ENCODE measurements at regions not wholly inside any gene's neighbourhood (a gene's known extent, or its start where the extent isn't known, plus 50 kb on each side); places are given as distances from the start of the nearest gene placed in this dataset.

DNA sequence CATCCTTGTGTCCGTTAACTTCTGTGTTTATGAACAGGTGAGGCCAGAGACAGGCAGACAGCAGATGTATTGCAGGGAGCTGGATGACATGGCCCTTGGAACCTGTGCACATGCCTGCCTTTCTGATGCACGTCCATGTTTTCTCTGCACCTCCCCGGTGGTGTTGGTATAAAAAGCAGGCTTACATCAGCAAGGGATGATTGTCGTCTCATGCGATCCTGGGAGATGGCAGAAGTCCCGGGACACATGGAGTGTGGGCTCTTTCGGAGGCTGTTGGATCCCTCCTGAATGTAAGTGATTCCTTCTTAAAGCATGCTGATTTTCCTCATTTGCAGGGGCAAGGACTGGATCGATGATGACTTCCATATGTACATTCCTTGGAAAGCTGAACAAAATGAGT, 134.8 kb downstream of the SNRPN start:
- peak; percentile 49 to 58 for DNase-seq (ENCODE audit: extremely low spot score in 2 of 2)
- H3K27me3 ChIP-seq: no peaks in the 10 kb centered on the region
- TF ChIP-seq, protein P1, sequence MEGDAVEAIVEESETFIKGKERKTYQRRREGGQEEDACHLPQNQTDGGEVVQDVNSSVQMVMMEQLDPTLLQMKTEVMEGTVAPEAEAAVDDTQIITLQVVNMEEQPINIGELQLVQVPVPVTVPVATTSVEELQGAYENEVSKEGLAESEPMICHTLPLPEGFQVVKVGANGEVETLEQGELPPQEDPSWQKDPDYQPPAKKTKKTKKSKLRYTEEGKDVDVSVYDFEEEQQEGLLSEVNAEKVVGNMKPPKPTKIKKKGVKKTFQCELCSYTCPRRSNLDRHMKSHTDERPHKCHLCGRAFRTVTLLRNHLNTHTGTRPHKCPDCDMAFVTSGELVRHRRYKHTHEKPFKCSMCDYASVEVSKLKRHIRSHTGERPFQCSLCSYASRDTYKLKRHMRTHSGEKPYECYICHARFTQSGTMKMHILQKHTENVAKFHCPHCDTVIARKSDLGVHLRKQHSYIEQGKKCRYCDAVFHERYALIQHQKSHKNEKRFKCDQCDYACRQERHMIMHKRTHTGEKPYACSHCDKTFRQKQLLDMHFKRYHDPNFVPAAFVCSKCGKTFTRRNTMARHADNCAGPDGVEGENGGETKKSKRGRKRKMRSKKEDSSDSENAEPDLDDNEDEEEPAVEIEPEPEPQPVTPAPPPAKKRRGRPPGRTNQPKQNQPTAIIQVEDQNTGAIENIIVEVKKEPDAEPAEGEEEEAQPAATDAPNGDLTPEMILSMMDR (IDR thresholded peaks at IDR 0.05): no peak
- TF ChIP-seq POLR2AphosphoS5 (IDR thresholded peaks at IDR 0.05; ENCODE audit: insufficient read depth in 1 of 2, low read depth in 1 of 2): no peak
- TF ChIP-seq POLR2A (IDR thresholded peaks at IDR 0.05): no peak
- no peak overlapping the region for H3K4me3 ChIP-seq
- intact Hi-C loops (cut with DNase I): no loop called here
- peaks cover 0 to 99% of the 10 kb centered on the region in 2 donors for H3K36me3 ChIP-seq
- H3K27ac ChIP-seq: no peak overlapping the region
- no peaks in the 10 kb centered on the region for H3K4me1 ChIP-seq
- peaks cover 42% of the 10 kb centered on the region for H3K9me3 ChIP-seq

DNA sequence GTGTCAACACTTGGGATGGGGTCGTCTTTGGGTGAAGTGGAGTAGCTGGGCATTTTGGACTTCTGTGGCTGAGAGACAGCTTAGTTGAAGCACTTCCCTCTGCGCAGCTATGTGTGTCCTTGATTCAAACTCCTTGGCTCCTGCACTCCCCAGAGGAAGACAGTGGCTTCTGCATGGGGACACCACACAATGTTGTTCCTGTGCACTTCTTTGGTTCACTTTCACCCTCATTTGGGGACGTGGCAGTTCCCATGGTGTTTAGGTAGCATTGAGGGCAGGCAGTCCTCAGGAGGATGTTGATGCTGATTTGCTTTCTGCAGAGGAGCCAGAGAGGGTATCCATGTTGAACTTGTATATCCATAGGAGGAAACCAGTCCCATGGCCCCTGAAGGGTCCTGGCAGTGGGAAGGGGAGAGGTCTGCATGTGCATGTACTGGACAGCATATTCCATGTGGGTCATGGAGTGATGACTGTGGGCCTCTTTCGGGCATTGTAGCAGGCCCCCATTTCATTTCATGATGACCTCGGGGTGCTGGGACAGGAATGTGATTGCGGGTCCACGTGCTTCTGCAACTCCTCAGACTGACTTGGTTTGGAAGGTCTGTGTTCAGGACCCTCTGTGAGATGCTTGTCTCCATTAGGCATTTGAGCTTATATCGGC, 135.4 kb downstream of the SNRPN start:
- Histone ChIP-seq H3K4me1 (no peaks in the 10 kb centered on the region), H3K27me3 (no peaks in the 10 kb centered on the region), H3K9me3 (peaks cover 36% of the 10 kb centered on the region), H3K27ac (no peak overlapping the region), H3K36me3 (peaks cover 0 to 94% of the 10 kb centered on the region in 2 donors), H3K4me3 (no peak overlapping the region)
- intact Hi-C loops (cut with DNase I): no loop called here
- no peak for TF ChIP-seq POLR2A (IDR thresholded peaks at IDR 0.05)
- TF ChIP-seq POLR2AphosphoS5 (IDR thresholded peaks at IDR 0.05; ENCODE audit: insufficient read depth in 1 of 2, low read depth in 1 of 2): no peak
- TF ChIP-seq, protein P1 (IDR thresholded peaks at IDR 0.05): no peak
- peak; percentile 61 to 77 for DNase-seq (ENCODE audit: extremely low spot score in 2 of 2)

DNA sequence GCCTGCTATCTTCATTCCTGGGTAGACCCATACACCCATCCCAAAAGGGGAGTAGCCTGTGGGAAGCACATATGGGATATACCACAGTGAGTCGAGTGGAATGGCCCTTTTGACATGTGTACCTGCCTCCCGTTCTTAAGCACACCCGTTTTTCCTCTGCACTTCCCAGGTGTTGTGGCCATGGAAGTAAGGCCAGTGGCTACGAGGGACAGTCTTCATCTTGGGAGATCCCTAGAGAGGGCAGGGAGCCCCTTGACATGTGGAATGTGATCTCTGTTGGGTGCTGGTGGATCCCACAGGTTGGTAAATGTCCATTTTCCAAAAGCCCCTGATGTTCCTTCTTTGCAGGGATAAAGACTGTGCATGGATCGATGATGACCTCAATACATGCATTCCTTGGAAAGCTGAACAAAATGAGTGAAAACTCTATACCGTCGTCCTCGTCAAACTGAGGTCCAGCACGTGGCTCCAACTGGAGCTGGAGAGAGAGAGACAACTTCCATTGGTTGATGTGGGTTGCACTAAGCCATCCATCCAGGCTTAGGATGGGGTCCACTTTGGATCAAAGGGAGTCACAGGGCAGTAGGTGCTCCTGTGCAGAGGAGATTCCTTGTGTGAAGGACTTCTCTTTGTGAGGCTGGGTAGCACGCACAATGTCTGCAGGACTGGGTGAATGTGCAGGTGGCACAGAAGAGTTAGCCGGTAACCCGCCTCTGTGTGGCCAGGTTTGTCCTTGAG, 136.8 kb downstream of the SNRPN start:
- Histone ChIP-seq H3K27ac (no peak overlapping the region), H3K36me3 (peaks cover 0 to 90% of the 10 kb centered on the region in 2 donors), H3K4me3 (no peak overlapping the region), H3K4me1 (no peaks in the 10 kb centered on the region), H3K27me3 (no peaks in the 10 kb centered on the region), H3K9me3 (peaks cover 37% of the 10 kb centered on the region)
- intact Hi-C loops (cut with DNase I): no loop called here
- TF ChIP-seq POLR2AphosphoS5 (IDR thresholded peaks at IDR 0.05; ENCODE audit: insufficient read depth in 1 of 2, low read depth in 1 of 2): no peak
- TF ChIP-seq, protein P1 (IDR thresholded peaks at IDR 0.05): no peak
- no peak for TF ChIP-seq POLR2A (IDR thresholded peaks at IDR 0.05)
- DNase-seq (ENCODE audit: extremely low spot score in 2 of 2): peak; percentile 47 to 85

DNA sequence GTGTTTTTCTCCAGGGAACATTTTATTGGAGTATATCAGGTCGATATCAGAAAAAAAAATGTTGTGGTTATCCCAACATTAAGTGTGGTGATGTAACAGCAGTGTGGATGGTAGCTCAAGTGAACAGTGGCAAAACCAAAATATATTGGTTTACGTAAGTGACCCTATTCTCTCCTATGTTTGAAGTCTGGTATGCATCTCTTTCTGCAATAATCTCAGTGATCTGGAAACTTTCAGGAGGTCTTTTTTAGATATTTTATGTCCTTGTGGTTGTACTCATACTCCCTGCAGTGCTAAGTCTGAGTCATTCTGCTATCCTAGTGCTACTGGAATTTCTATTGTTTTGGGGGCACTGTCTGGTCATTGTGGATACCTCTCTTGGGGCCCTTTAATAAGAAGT, 137.9 kb downstream of the SNRPN start:
- Histone ChIP-seq H3K4me3 (no peak overlapping the region), H3K36me3 (peaks cover 0 to 90% of the 10 kb centered on the region in 2 donors), H3K27ac (no peak overlapping the region), H3K9me3 (peaks cover 30% of the 10 kb centered on the region), H3K4me1 (no peaks in the 10 kb centered on the region), H3K27me3 (no peaks in the 10 kb centered on the region)
- no peak for DNase-seq (ENCODE audit: extremely low spot score in 2 of 2)
- TF ChIP-seq, protein P1 (IDR thresholded peaks at IDR 0.05): no peak
- no peak for TF ChIP-seq POLR2AphosphoS5 (IDR thresholded peaks at IDR 0.05; ENCODE audit: insufficient read depth in 1 of 2, low read depth in 1 of 2)
- no peak for TF ChIP-seq POLR2A (IDR thresholded peaks at IDR 0.05)
- intact Hi-C loops (cut with DNase I): no loop called here

All from vagina (tissue), 2 donors.